HEK293 (cell line): ENCODE measurements at regions not wholly inside any gene's neighbourhood (a gene's known extent, or its start where the extent isn't known, plus 50 kb on each side); places are given as distances from the start of the nearest gene placed in this dataset.

Experiments
- CTCF ChIA-PET: fragments of 350-600 bp; formaldehyde crosslinking; extraction: SDS; loops from one replicate; lab custom pipeline; 2021; ENCODE audit warnings: antibody characterized with exemption; lab: Yijun Ruan, JAX
- POLR2A ChIA-PET: fragments of 300-600 bp; formaldehyde crosslinking; extraction: SDS; loops from one replicate; lab custom pipeline; 2020; ENCODE audit warnings: antibody characterized with exemption, inconsistent platforms; lab: Yijun Ruan, JAX
- H3K27ac ChIP-seq: fragments of 200-500 bp; sonication (Bioruptor generic); 2 replicates; pipeline ENCODE4 v1.5.1; 2014; ENCODE audit warnings: low read depth, low read length, control low read depth, inconsistent platforms; ENCODE audit errors: extremely low read depth
- H3K36me3 ChIP-seq, 2 experiments: fragments of 200-500 bp in 1 of 2; sonication (Bioruptor generic) in 1 of 2; 1 replicate in 1 of 2; 2 replicates in 1 of 2; pipeline ENCODE4 v1.5.1; 2014 to 2017; ENCODE audit warnings: inconsistent platforms in 2 of 2, low read length in 2 of 2; ENCODE audit not compliant: control insufficient read depth in 2 of 2, insufficient read depth in 1 of 2
- H3K4me1 ChIP-seq: fragments of 200-500 bp; sonication (Bioruptor generic); 2 replicates; pipeline ENCODE4 v1.5.1; 2014; ENCODE audit warnings: mild to moderate bottlenecking, low read length, inconsistent platforms; ENCODE audit not compliant: control insufficient read depth, insufficient read depth
- H3K4me3 ChIP-seq: 2 replicates; pipeline ENCODE4 v1.5.1; 2011; ENCODE audit warnings: low read depth, mild to moderate bottlenecking, control low read depth, low read length, moderate library complexity
- H3K9me3 ChIP-seq: fragments of 200-500 bp; sonication (Bioruptor generic); 2 replicates; pipeline ENCODE4 v1.5.1; 2014; ENCODE audit warnings: low read depth, low read length, inconsistent platforms; ENCODE audit not compliant: control insufficient read depth, insufficient read depth
- AEBP2 ChIP-seq: fragments of 450-650 bp; formaldehyde crosslinking; IDR thresholded peaks from 2 replicates; pipeline ENCODE4 v1.5.1; 2016; ENCODE audit warnings: missing biosample characterization, missing genetic modification characterization, borderline replicate concordance
- EGR2 ChIP-seq: fragments of 450-650 bp; formaldehyde crosslinking; IDR thresholded peaks from 2 replicates; pipeline ENCODE4 v1.5.1; 2016; ENCODE audit warnings: low read depth, missing biosample characterization, missing genetic modification characterization
- GLI4 ChIP-seq: fragments of 450-650 bp; formaldehyde crosslinking; IDR thresholded peaks from 2 replicates; pipeline ENCODE4 v1.5.1; 2016; ENCODE audit warnings: missing biosample characterization, missing genetic modification characterization
- IKZF3 ChIP-seq: fragments of 450-650 bp; IDR thresholded peaks from 2 replicates; pipeline ENCODE4 v1.5.0; 2018; ENCODE audit warnings: missing biosample characterization, mild to moderate bottlenecking, missing genetic modification characterization, moderate library complexity
- PRDM1 ChIP-seq: fragments of 450-650 bp; formaldehyde crosslinking; IDR thresholded peaks from 2 replicates; pipeline ENCODE4; 2016; ENCODE audit warnings: missing biosample characterization, missing genetic modification characterization
- REPIN1 ChIP-seq: fragments of 450-650 bp; formaldehyde crosslinking; IDR thresholded peaks from 2 replicates; pipeline ENCODE4 v1.5.1; 2017; ENCODE audit warnings: missing biosample characterization, missing genetic modification characterization, low read depth
- SCRT1 ChIP-seq: fragments of 450-650 bp; formaldehyde crosslinking; IDR thresholded peaks from 2 replicates; pipeline ENCODE4 v1.5.1; 2016; ENCODE audit warnings: missing biosample characterization, missing genetic modification characterization, borderline replicate concordance
- SETDB1 ChIP-seq: IDR thresholded peaks from one replicate; pipeline ENCODE4 v1.6.1; 2017; ENCODE audit warnings: mild to moderate bottlenecking, low read length, moderate library complexity, mixed read lengths; ENCODE audit not compliant: insufficient read length
- ZBTB21 ChIP-seq: fragments of 450-650 bp; formaldehyde crosslinking; IDR thresholded peaks from 2 replicates; pipeline ENCODE4 v1.5.1; 2017; ENCODE audit warnings: missing biosample characterization, missing genetic modification characterization
- ZBTB49 ChIP-seq: fragments of 450-650 bp; formaldehyde crosslinking; IDR thresholded peaks from 2 replicates; pipeline ENCODE4 v1.5.1; 2016; ENCODE audit warnings: missing biosample characterization, missing genetic modification characterization, low read depth
- ZIC2 ChIP-seq: fragments of 450-650 bp; formaldehyde crosslinking; IDR thresholded peaks from 2 replicates; pipeline ENCODE4 v1.5.1; 2016; ENCODE audit warnings: missing biosample characterization, missing genetic modification characterization
- ZNF140 ChIP-seq: fragments of 450-650 bp; formaldehyde crosslinking; IDR thresholded peaks from 2 replicates; pipeline ENCODE4 v1.5.1; 2016; ENCODE audit warnings: missing biosample characterization, missing genetic modification characterization
- ZNF155 ChIP-seq: fragments of 450-650 bp; formaldehyde crosslinking; IDR thresholded peaks from 2 replicates; pipeline ENCODE4 v1.5.1; 2016; ENCODE audit warnings: missing biosample characterization, missing genetic modification characterization
- ZNF223 ChIP-seq: fragments of 450-650 bp; formaldehyde crosslinking; IDR thresholded peaks from 2 replicates; pipeline ENCODE4 v1.5.1; 2016; ENCODE audit warnings: missing biosample characterization, missing genetic modification characterization
- ZNF23 ChIP-seq: fragments of 450-650 bp; formaldehyde crosslinking; IDR thresholded peaks from 2 replicates; pipeline ENCODE4 v1.5.1; 2016; ENCODE audit warnings: missing biosample characterization, missing genetic modification characterization, borderline replicate concordance
- ZNF248 ChIP-seq: fragments of 450-650 bp; formaldehyde crosslinking; IDR thresholded peaks from 2 replicates; pipeline ENCODE4 v1.5.1; 2017; ENCODE audit warnings: missing biosample characterization, missing genetic modification characterization
- ZNF274 ChIP-seq, 2 experiments: fragments of 200-500 bp in 1 of 2; fragments of 450-650 bp in 1 of 2; sonication (Bioruptor generic) in 1 of 2; formaldehyde crosslinking in 1 of 2; IDR thresholded peaks; 2 replicates each; pipeline versions ENCODE4 v1.5.1 to v1.6.1; 2014 to 2016; ENCODE audit warnings: borderline replicate concordance in 1 of 2, inconsistent platforms in 1 of 2, low read length in 1 of 2, missing biosample characterization in 1 of 2, missing genetic modification characterization in 1 of 2
- ZNF324 ChIP-seq: fragments of 450-650 bp; formaldehyde crosslinking; IDR thresholded peaks from 2 replicates; pipeline ENCODE4 v1.5.1; 2016; ENCODE audit warnings: missing biosample characterization, missing genetic modification characterization
- ZNF521 ChIP-seq: fragments of 450-650 bp; formaldehyde crosslinking; IDR thresholded peaks from 2 replicates; pipeline ENCODE4 v1.5.1; 2017; ENCODE audit warnings: missing biosample characterization, mild to moderate bottlenecking, missing genetic modification characterization
- ZNF548 ChIP-seq: fragments of 450-650 bp; formaldehyde crosslinking; IDR thresholded peaks from 2 replicates; pipeline ENCODE4 v1.5.1; 2016; ENCODE audit warnings: missing biosample characterization, missing genetic modification characterization
- ZNF561 ChIP-seq: fragments of 450-650 bp; IDR thresholded peaks from 2 replicates; pipeline ENCODE4 v1.5.1; 2018; ENCODE audit warnings: missing biosample characterization, missing genetic modification characterization, borderline replicate concordance
- ZNF596 ChIP-seq: fragments of 450-650 bp; IDR thresholded peaks from 2 replicates; pipeline ENCODE4 v1.5.0; 2018; ENCODE audit warnings: missing biosample characterization, mild to moderate bottlenecking, missing genetic modification characterization, moderate library complexity
- ZNF621 ChIP-seq: fragments of 450-650 bp; formaldehyde crosslinking; IDR thresholded peaks from 2 replicates; pipeline ENCODE4 v1.5.1; 2017; ENCODE audit warnings: missing biosample characterization, missing genetic modification characterization
- ZNF623 ChIP-seq: fragments of 450-650 bp; formaldehyde crosslinking; IDR thresholded peaks from 2 replicates; pipeline ENCODE4 v1.5.1; 2016; ENCODE audit warnings: missing biosample characterization, missing genetic modification characterization
- ZNF624 ChIP-seq: fragments of 450-650 bp; formaldehyde crosslinking; IDR thresholded peaks from 2 replicates; pipeline ENCODE4 v1.5.1; 2017; ENCODE audit warnings: missing biosample characterization, missing genetic modification characterization
- ZNF777 ChIP-seq: fragments of 450-650 bp; formaldehyde crosslinking; IDR thresholded peaks from 2 replicates; pipeline ENCODE4 v1.5.1; 2017; ENCODE audit warnings: missing biosample characterization, missing genetic modification characterization, borderline replicate concordance
- ZNF837 ChIP-seq: fragments of 450-650 bp; formaldehyde crosslinking; IDR thresholded peaks from 2 replicates; pipeline ENCODE4 v1.5.1; 2016; ENCODE audit warnings: missing biosample characterization, missing genetic modification characterization
- ZSCAN18 ChIP-seq: fragments of 450-650 bp; formaldehyde crosslinking; IDR thresholded peaks from 2 replicates; pipeline ENCODE4 v1.5.1; 2016; ENCODE audit warnings: missing biosample characterization, missing genetic modification characterization
- ZSCAN30 ChIP-seq: fragments of 450-650 bp; IDR thresholded peaks from 2 replicates; pipeline ENCODE4 v1.5.1; 2018; ENCODE audit warnings: missing biosample characterization, mild to moderate bottlenecking, missing genetic modification characterization, moderate library complexity

GRCh38 chr20:11094196-11094595 is 420.4 kb upstream of the JAG1 start:
- no peaks in the 10 kb centered on the region for H3K9me3 ChIP-seq
- H3K4me3 ChIP-seq = no peak overlapping the region
- no peak overlapping the region for H3K27ac ChIP-seq
- no peaks in the 10 kb centered on the region; the same call in 1 of the 2 replicates for H3K4me1 ChIP-seq
- CTCF ChIA-PET = no interaction called here
- TF ChIP-seq ZNF837 (tag by site-specific recombination) = no peak
- no peak for TF ChIP-seq ZNF777
- TF ChIP-seq ZBTB49 = no peak
- TF ChIP-seq PRDM1 (tag by site-specific recombination) = no peak
- TF ChIP-seq ZBTB21 (tag by site-specific recombination) = no peak
- TF ChIP-seq ZNF624 = no peak
- TF ChIP-seq EGR2 = no peak
- TF ChIP-seq, all 188 proteins: peak for 0
- POLR2A ChIA-PET = no interaction called here
- no peaks in the 10 kb centered on the region for H3K36me3 ChIP-seq

GRCh38 chr20:11094711-11095110 is 420.9 kb upstream of the JAG1 start:
- Histone ChIP-seq H3K4me3 (no peak overlapping the region), H3K36me3 (no peaks in the 10 kb centered on the region), H3K27ac (no peak overlapping the region), H3K9me3 (no peaks in the 10 kb centered on the region)
- no peak for TF ChIP-seq ZSCAN18 (tag by site-specific recombination)
- no peak for TF ChIP-seq ZNF621 (tag by site-specific recombination)
- no peak for TF ChIP-seq ZNF223
- no peak for TF ChIP-seq ZNF521 (tag by site-specific recombination)
- TF ChIP-seq ZNF248 (tag by site-specific recombination) = no peak
- no peak for TF ChIP-seq ZNF23 (tag by site-specific recombination)
- no peak for TF ChIP-seq ZNF140 (tag by site-specific recombination)
- TF ChIP-seq ZNF548 = no peak
- no peak for TF ChIP-seq ZNF324 (tag by site-specific recombination)
- no peak for TF ChIP-seq GLI4 (tag by site-specific recombination)
- no peak for TF ChIP-seq SETDB1
- no peak for TF ChIP-seq ZNF155
- no peak for TF ChIP-seq SCRT1 (tag by site-specific recombination)
- no peak for TF ChIP-seq ZIC2
- no peak for TF ChIP-seq IKZF3
- TF ChIP-seq REPIN1 (tag by site-specific recombination) = no peak
- TF ChIP-seq, all 188 proteins: peak for 0
- ChIA-PET CTCF (no interaction called here), POLR2A (no interaction called here)
- H3K4me1 ChIP-seq = no peaks in the 10 kb centered on the region; the same call in 1 of the 2 replicates

- no peaks in the 10 kb centered on the region for H3K36me3 ChIP-seq
- POLR2A ChIA-PET = no interaction called here
- CTCF ChIA-PET = interaction anchor here (0.6 to 0.9 kb wide), 2 partner anchors 14 to 379 kb away, joined by 3 to 5 read pairs; no protein-coding TSS in a partner anchor
- TF ChIP-seq ZNF561 (no peak), ZNF623 (tag by site-specific recombination) (no peak), AEBP2 (tag by site-specific recombination) (no peak), ZNF274 (IDR thresholded peaks at IDR 0.05; ENCODE audit: low read length) (no peak), ZNF274 (tag by site-specific recombination; IDR thresholded peaks at IDR 0.05; ENCODE audit: borderline replicate concordance) (no peak), ZNF596 (tag by site-specific recombination) (no peak), ZNF23 (tag by site-specific recombination) (no peak), ZSCAN30 (tag by site-specific recombination) (no peak)
Measured at GRCh38 chr20:11098888-11099287, 425.1 kb upstream of the JAG1 start.

More at GRCh38 chr20:11098888-11099287, 425.1 kb upstream of the JAG1 start:
- Histone ChIP-seq H3K4me3 (no peak overlapping the region), H3K4me1 (no peaks in the 10 kb centered on the region), H3K9me3 (no peaks in the 10 kb centered on the region), H3K27ac (no peak overlapping the region)
